Coronary artery (tissue), 2 donors: ENCODE measurements at regions not wholly inside any gene's neighbourhood (a gene's known extent, or its start where the extent isn't known, plus 50 kb on each side); places are given as distances from the start of the nearest gene placed in this dataset.

ENCODE experiments used
- DNase-seq: peaks from one replicate; pipeline ENCODE4 v3.0.0-alpha.2; 2017; ENCODE audit warnings: low spot score
- H3K27ac ChIP-seq, 2 donors: fragments of 200-600 bp; sonication (generic); one replicate each; pipeline ENCODE4 v1.5.1; 2016 to 2019
- H3K4me3 ChIP-seq: fragments of 200-600 bp; sonication (generic); 2 replicates; pipeline ENCODE4 v1.5.1; 2016; ENCODE audit warnings: mild to moderate bottlenecking, moderate library complexity
- CTCF ChIP-seq: fragments of 200-600 bp; sonication (generic); IDR thresholded peaks from one replicate; pipeline ENCODE4 v1.5.1; 2019; ENCODE audit warnings: antibody characterized with exemption

- peak overlapping the region; percentile 33 to 99 for H3K27ac ChIP-seq
Observed at GRCh38 chr1:201721082-201722049, 107.6 kb upstream of the IPO9 start.

GRCh38 chr1:201724039-201724765 lies 104.8 kb upstream of the IPO9 start:
- Histone ChIP-seq H3K4me3 (no peak overlapping the region), H3K27ac (peak overlapping the region; percentile 60 to 87)
- no peak for DNase-seq
- TF ChIP-seq CTCF: no peak

More at GRCh38 chr1:201721082-201722049, 107.6 kb upstream of the IPO9 start:
- no peak overlapping the region for H3K4me3 ChIP-seq
- no peak for DNase-seq
- no peak for TF ChIP-seq CTCF

GRCh38 chr1:201724766-201725118 lies 104.2 kb upstream of the IPO9 start:
- no peak for DNase-seq
- no peak for TF ChIP-seq CTCF
- Histone ChIP-seq H3K27ac (peak overlapping the region; percentile 60 to 87), H3K4me3 (no peak overlapping the region)

- Histone ChIP-seq H3K27ac (peak overlapping the region in 1 of 2 donors; percentile 41), H3K4me3 (no peak overlapping the region)
- DNase-seq: no peak
- TF ChIP-seq CTCF: no peak
Observed at GRCh38 chr1:201726700-201727099, 102.3 kb upstream of the IPO9 start.

GRCh38 chr1:201728731-201729130 lies 100.2 kb upstream of the IPO9 start:
- no peak for DNase-seq
- no peak overlapping the region for H3K27ac ChIP-seq

GRCh38 chr1:201729973-201730608 lies 98.9 kb upstream of the IPO9 start:
- Histone ChIP-seq H3K27ac (no peak overlapping the region), H3K4me3 (no peak overlapping the region)
- TF ChIP-seq CTCF: no peak
- DNase-seq: no peak

More at GRCh38 chr1:201728731-201729130, 100.2 kb upstream of the IPO9 start:
- no peak for TF ChIP-seq CTCF
- no peak overlapping the region for H3K4me3 ChIP-seq
